ENCODE measurements at regions not wholly inside any gene's neighbourhood (a gene's known extent, or its start where the extent isn't known, plus 50 kb on each side); places are given as distances from the start of the nearest gene placed in this dataset.

- intact Hi-C loops (cut with DNase I; ENCODE audit: low total_unique reads) = no loop called here
- TF ChIP-seq POLR2A (IDR thresholded peaks at IDR 0.05) (no peak), CTCF (IDR thresholded peaks at IDR 0.05) (no peak)
- WGBS, 2 donors = 80 to 86% methylated on average over 3 of the region's 3 CpGs
- no peak for DNase-seq (ENCODE audit: low spot score in 2 of 2)
- no peak overlapping the region for H3K4me3 ChIP-seq (ENCODE audit: low read depth, poor library complexity, severe bottlenecking)
Measured at GRCh38 chr6:92635553-92636153, 783.7 kb downstream of the EPHA7 start.

GRCh38 chr6:92634561-92634960 lies 784.8 kb downstream of the EPHA7 start:
- TF ChIP-seq POLR2A (IDR thresholded peaks at IDR 0.05) (no peak), CTCF (IDR thresholded peaks at IDR 0.05) (no peak)
- WGBS, 2 donors = 53 to 57% methylated on average over 3 of the region's 3 CpGs
- no peak overlapping the region for H3K4me3 ChIP-seq (ENCODE audit: low read depth, poor library complexity, severe bottlenecking)
- no peak for DNase-seq (ENCODE audit: low spot score in 2 of 2)
- intact Hi-C loops (cut with DNase I; ENCODE audit: low total_unique reads) = no loop called here

- intact Hi-C loops (cut with DNase I; ENCODE audit: low total_unique reads) = no loop called here
- TF ChIP-seq POLR2A (IDR thresholded peaks at IDR 0.05) (no peak), CTCF (IDR thresholded peaks at IDR 0.05) (no peak)
- 90 to 100% methylated on average over 2 of the region's 2 CpGs for WGBS, 2 donors
- DNase-seq (ENCODE audit: low spot score in 2 of 2) = no peak
- H3K4me3 ChIP-seq (ENCODE audit: low read depth, poor library complexity, severe bottlenecking) = no peak overlapping the region
Measured at GRCh38 chr6:92623431-92623830, 795.9 kb downstream of the EPHA7 start.

GRCh38 chr6:92617721-92618120 lies 801.6 kb downstream of the EPHA7 start:
- TF ChIP-seq POLR2A (IDR thresholded peaks at IDR 0.05) = no peak
- TF ChIP-seq CTCF (IDR thresholded peaks at IDR 0.05) = no peak
- no peak overlapping the region for H3K4me3 ChIP-seq (ENCODE audit: low read depth, poor library complexity, severe bottlenecking)
- WGBS, 2 donors = 75 to 81% methylated on average over 3 of the region's 3 CpGs
- intact Hi-C loops (cut with DNase I; ENCODE audit: low total_unique reads) = no loop called here
- DNase-seq (ENCODE audit: low spot score in 2 of 2) = no peak

- DNase-seq (ENCODE audit: low spot score in 2 of 2) = no peak
- 40 to 50% methylated on average over 5 of the region's 5 CpGs for WGBS, 2 donors
- no peak overlapping the region for H3K4me3 ChIP-seq (ENCODE audit: low read depth, poor library complexity, severe bottlenecking)
- no peak for TF ChIP-seq POLR2A (IDR thresholded peaks at IDR 0.05)
- no peak for TF ChIP-seq CTCF (IDR thresholded peaks at IDR 0.05)
- intact Hi-C loops (cut with DNase I; ENCODE audit: low total_unique reads) = no loop called here
Measured at GRCh38 chr6:92608751-92609150, 810.6 kb downstream of the EPHA7 start.

DNA sequence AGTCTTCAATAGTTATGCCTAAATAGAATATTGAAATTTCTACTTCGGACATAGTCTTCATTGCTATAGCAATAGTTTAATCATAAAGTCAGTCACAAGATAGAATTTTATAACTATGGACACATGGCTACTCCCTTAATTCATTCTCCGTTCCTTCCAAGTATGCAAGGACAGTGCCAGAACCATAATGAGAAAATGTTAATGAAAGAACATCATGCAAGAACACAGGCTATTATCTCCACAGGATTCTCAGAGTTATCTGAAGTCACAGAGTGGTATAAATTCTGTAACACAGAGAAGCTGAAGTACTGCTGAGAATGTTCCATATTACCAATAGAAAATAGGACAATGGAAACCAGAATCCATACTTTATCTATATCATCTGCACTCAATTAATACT lies 826.2 kb downstream of the EPHA7 start:
- intact Hi-C loops (cut with DNase I; ENCODE audit: low total_unique reads) = no loop called here
- TF ChIP-seq POLR2A (IDR thresholded peaks at IDR 0.05) (no peak), CTCF (IDR thresholded peaks at IDR 0.05) (no peak)
- DNase-seq (ENCODE audit: low spot score in 2 of 2) = no peak
- H3K4me3 ChIP-seq (ENCODE audit: low read depth, poor library complexity, severe bottlenecking) = no peak overlapping the region
- 76 to 78% methylated on average over 2 of the region's 2 CpGs for WGBS, 2 donors
